Spleen (tissue), 11 donors: ENCODE measurements at regions not wholly inside any gene's neighbourhood (a gene's known extent, or its start where the extent isn't known, plus 50 kb on each side); places are given as distances from the start of the nearest gene placed in this dataset.

Experiments used
- DNase-seq: peaks from one replicate; pipeline ENCODE4 v3.0.0-alpha.2; 2020
- H3K27ac ChIP-seq, 8 donors: fragments of 200-600 bp; sonication (generic) in 7 of 8; 1 replicate in 4 of 8; 2 replicates in 4 of 8; pipeline versions ENCODE4 v1.5.0 to v1.8.0; 2016 to 2021; ENCODE audit warnings: inconsistent platforms in 4 of 8, mild to moderate bottlenecking in 4 of 8, moderate library complexity in 1 of 8
- H3K27me3 ChIP-seq, 7 donors: fragments of 200-600 bp; sonication (generic) in 6 of 7; replicated peaks in 1 of 7; 1 replicate in 4 of 7; 2 replicates in 3 of 7; pipeline versions ENCODE4 v1.5.0 to v1.8.0; 2016 to 2021; ENCODE audit warnings: inconsistent platforms in 3 of 7, mild to moderate bottlenecking in 1 of 7
- H3K36me3 ChIP-seq, 6 donors: fragments of 200-600 bp; sonication (generic) in 5 of 6; 1 replicate in 4 of 6; 2 replicates in 2 of 6; pipeline versions ENCODE4 v1.5.0 to v1.8.0; 2016 to 2021; ENCODE audit warnings: inconsistent platforms in 2 of 6
- H3K4me1 ChIP-seq, 6 donors: fragments of 200-600 bp; sonication (generic) in 5 of 6; 1 replicate in 3 of 6; 2 replicates in 3 of 6; pipeline versions ENCODE4 v1.5.0 to v1.8.0; 2016 to 2021; ENCODE audit warnings: inconsistent platforms in 3 of 6
- H3K4me3 ChIP-seq, 8 donors: fragments of 200-600 bp; sonication (generic) in 7 of 8; 1 replicate in 4 of 8; 2 replicates in 4 of 8; pipeline versions ENCODE4 v1.5.0 to v1.8.0; 2016 to 2021; ENCODE audit warnings: inconsistent platforms in 4 of 8, mild to moderate bottlenecking in 4 of 8, moderate library complexity in 2 of 8
- H3K9me3 ChIP-seq, 8 donors: fragments of 200-600 bp; sonication (generic) in 7 of 8; 1 replicate in 4 of 8; 2 replicates in 4 of 8; pipeline versions ENCODE4 v1.5.0 to v1.8.0; 2016 to 2021; ENCODE audit warnings: inconsistent platforms in 4 of 8
- POLR2A ChIP-seq, 3 donors: fragments of 450-650 bp; IDR thresholded peaks; one replicate each; pipeline ENCODE4 v1.5.1; 2017; ENCODE audit warnings: antibody characterized with exemption in 3 of 3, mild to moderate bottlenecking in 1 of 3
- POLR2AphosphoS5 ChIP-seq, 3 donors: sonication (generic); formaldehyde crosslinking; IDR thresholded peaks; one replicate each; pipeline ENCODE4 v1.5.1; 2017; ENCODE audit warnings: antibody characterized with exemption in 3 of 3
- WGBS, 5 donors: extraction: QIAGEN DNeasy Blood & Tissue Kit in 3 of 5; methylation state at CpG; one replicate each; pipeline versions ENCODE4 v1.1.5 to v1.1.7; 2013 to 2018; 5-methylcytosine and 5-hydroxymethylcytosine counted together
- intact Hi-C: fragments of 100-400 bp; cut with DNase I; formaldehyde crosslinking; loops from one replicate; pipeline ENCODE4 v1.15.0; 2023; ENCODE audit warnings: low total_unique reads
- TF ChIP-seq, protein P1 (sequence below), 11 experiments: fragments of 200-600 bp in 7 of 11; fragments of 450-650 bp in 4 of 11; sonication (generic) in 4 of 11; IDR thresholded peaks in 8 of 11; conservative IDR thresholded peaks in 3 of 11; 1 replicate in 7 of 11; 2 replicates in 4 of 11; pipeline versions ENCODE4 v1.4.0 to v1.8.0; 2016 to 2021; ENCODE audit warnings: antibody characterized with exemption in 11 of 11, inconsistent platforms in 4 of 11, mild to moderate bottlenecking in 1 of 11
- donor health status: healthy with polysubstance abuse.
- donor health status: DM: no; HTN: no; CAD: no; lungs with moderate emphysema.
- donor health status: DM: no; HTN: no; CAD: no.
- donor health status: Bipolar disorder and iron deficiency.
- donor health status: healthy.
- donor health status: DM: no; HTN: no; CAD: no.
- donor health status: DM: yes; HTN: yes; CAD: no.

DNA sequence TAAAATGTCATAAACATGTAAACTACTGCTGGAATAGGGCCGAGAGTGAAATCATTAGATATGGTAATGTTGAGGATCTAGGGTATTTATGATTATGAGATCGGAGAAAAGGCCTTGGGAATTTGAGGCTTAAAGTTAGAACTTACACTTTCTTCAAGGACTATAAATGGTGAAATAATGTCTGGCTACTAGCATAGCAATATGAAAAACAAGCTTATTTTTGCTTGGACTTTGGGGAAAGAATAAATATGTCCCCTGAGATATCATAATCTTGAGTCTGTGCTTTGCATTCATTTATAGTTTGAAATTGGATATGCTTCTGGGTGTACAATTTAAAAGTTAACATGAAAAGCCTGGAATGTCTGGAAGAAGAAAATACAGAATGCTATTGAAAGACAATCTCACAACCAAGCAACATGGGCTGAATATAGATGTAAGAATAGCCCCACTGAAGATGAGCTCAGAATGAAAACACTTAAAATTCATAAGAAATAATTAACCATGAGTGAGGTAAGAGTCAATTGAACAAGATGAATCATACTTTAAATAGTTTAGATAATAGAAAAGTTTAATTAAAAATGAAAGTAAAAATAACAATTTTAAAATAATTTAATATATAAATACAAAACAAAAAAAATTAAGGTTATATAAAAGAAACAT is 1555.4 kb upstream of the MIR17HG start:
- Histone ChIP-seq H3K9me3 (peaks cover 0 to 23% (median 4%) of the 10 kb centered on the region in 8 donors), H3K36me3 (no peaks in the 10 kb centered on the region), H3K4me3 (no peak overlapping the region), H3K27me3 (no peaks in the 10 kb centered on the region), H3K4me1 (no peaks in the 10 kb centered on the region), H3K27ac (no peak overlapping the region)
- WGBS, 5 donors, result 78 to 92% (median 88%) methylated on average over 2 of the region's 2 CpGs
- TF ChIP-seq POLR2A (IDR thresholded peaks at IDR 0.05) (no peak), POLR2AphosphoS5 (IDR thresholded peaks at IDR 0.05) (no peak)
- TF ChIP-seq, protein P1, sequence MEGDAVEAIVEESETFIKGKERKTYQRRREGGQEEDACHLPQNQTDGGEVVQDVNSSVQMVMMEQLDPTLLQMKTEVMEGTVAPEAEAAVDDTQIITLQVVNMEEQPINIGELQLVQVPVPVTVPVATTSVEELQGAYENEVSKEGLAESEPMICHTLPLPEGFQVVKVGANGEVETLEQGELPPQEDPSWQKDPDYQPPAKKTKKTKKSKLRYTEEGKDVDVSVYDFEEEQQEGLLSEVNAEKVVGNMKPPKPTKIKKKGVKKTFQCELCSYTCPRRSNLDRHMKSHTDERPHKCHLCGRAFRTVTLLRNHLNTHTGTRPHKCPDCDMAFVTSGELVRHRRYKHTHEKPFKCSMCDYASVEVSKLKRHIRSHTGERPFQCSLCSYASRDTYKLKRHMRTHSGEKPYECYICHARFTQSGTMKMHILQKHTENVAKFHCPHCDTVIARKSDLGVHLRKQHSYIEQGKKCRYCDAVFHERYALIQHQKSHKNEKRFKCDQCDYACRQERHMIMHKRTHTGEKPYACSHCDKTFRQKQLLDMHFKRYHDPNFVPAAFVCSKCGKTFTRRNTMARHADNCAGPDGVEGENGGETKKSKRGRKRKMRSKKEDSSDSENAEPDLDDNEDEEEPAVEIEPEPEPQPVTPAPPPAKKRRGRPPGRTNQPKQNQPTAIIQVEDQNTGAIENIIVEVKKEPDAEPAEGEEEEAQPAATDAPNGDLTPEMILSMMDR (IDR thresholded peaks at IDR 0.05 in 8 of 11, conservative IDR thresholded peaks at IDR 0.05 in 3 of 11), result no peak
- intact Hi-C loops, result no loop called here
- DNase-seq, result no peak

DNA sequence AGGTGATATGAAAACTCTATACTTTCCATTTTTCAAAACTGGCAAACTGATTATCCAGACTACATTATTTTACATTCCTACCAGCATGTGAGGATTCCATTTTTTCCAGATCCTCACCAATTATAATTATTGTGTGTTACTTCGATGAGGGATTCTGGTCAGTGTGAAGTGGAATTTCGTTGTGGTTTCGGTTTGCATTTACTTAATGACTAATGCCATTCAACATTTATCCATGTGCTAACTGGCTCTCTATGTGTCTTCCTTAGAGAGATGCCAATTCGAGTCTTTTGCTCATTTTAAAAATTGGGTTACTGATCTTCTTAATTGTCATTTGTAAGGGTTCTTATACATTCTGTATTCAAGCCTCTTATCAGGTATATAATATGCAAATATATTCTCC is 1551.3 kb upstream of the MIR17HG start:
- 76 to 91% (median 79%) methylated on average over 4 of the region's 4 CpGs for WGBS, 5 donors

DNA sequence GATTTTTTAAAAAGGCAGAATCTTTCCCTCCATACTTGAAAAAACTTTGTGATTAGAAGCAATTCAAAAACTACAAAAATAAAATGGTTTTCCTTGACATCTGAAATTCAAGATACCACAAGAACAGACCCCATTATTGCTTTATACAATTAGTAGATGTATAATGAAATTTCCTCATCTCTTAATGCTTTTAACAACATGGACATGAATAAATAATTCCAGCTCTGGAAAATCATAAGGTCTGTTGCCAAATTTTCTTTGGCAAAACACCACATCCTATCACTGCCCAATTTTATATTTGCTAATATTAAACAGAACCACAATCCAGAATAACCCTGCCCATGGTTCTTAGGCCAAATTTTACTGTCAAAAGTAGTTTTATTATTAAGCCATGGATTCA is 1543.6 kb upstream of the MIR17HG start:
- Histone ChIP-seq H3K4me3 (no peak overlapping the region), H3K36me3 (no peaks in the 10 kb centered on the region), H3K27ac (no peak overlapping the region), H3K27me3 (no peaks in the 10 kb centered on the region), H3K9me3 (peaks cover 0 to 16% (median 1%) of the 10 kb centered on the region in 8 donors), H3K4me1 (no peaks in the 10 kb centered on the region)
- intact Hi-C loops, result no loop called here
- TF ChIP-seq, protein P1 (IDR thresholded peaks at IDR 0.05 in 8 of 11, conservative IDR thresholded peaks at IDR 0.05 in 3 of 11), result no peak
- TF ChIP-seq POLR2A (IDR thresholded peaks at IDR 0.05) (no peak), POLR2AphosphoS5 (IDR thresholded peaks at IDR 0.05) (no peak)
- DNase-seq, result no peak

More for the DNA sequence above, 1551.3 kb upstream of the MIR17HG start:
- no peak overlapping the region for H3K4me3 ChIP-seq
- peaks cover 0 to 26% (median 7%) of the 10 kb centered on the region in 8 donors for H3K9me3 ChIP-seq
- H3K27me3 ChIP-seq, result no peaks in the 10 kb centered on the region
- H3K36me3 ChIP-seq, result no peaks in the 10 kb centered on the region
- intact Hi-C loops, result no loop called here
- TF ChIP-seq POLR2A (IDR thresholded peaks at IDR 0.05) (no peak), POLR2AphosphoS5 (IDR thresholded peaks at IDR 0.05) (no peak)
- TF ChIP-seq, protein P1 (IDR thresholded peaks at IDR 0.05 in 8 of 11, conservative IDR thresholded peaks at IDR 0.05 in 3 of 11), result no peak
- no peaks in the 10 kb centered on the region for H3K4me1 ChIP-seq
- no peak for DNase-seq
- no peak overlapping the region for H3K27ac ChIP-seq

DNA sequence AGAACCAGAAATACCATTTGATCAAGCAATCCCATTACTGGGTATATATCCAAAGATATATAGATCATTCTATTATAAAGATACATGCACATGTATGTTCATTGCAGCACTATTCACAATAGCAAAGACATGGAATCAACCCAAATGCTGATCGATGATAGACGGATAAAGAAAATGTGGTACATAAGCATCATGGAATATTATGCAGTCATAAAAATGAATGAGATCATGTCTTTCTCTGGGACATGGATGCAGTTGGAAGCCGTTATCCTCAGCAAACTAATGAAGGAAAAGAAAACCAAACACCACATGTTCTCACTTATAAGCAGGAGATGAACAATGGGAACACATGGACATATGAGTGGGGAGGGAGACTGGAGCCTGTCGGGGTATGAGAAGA is 1540.9 kb upstream of the MIR17HG start:
- no peak for DNase-seq
- no peak for TF ChIP-seq POLR2AphosphoS5 (IDR thresholded peaks at IDR 0.05)
- Histone ChIP-seq H3K27me3 (no peaks in the 10 kb centered on the region), H3K4me3 (no peak overlapping the region), H3K36me3 (no peaks in the 10 kb centered on the region), H3K4me1 (no peaks in the 10 kb centered on the region), H3K9me3 (peaks cover 0 to 7% (median 0%) of the 10 kb centered on the region in 8 donors), H3K27ac (no peak overlapping the region)
- WGBS, 5 donors, result 82 to 91% (median 85%) methylated on average over 4 of the region's 4 CpGs
- intact Hi-C loops, result no loop called here
